Erythroblast (primary cell): ENCODE measurements at regions not wholly inside any gene's neighbourhood (a gene's known extent, or its start where the extent isn't known, plus 50 kb on each side); places are given as distances from the start of the nearest gene placed in this dataset.

Source experiments
- GATA1 ChIP-seq: IDR thresholded peaks from 2 replicates; pipeline ENCODE4 v1.6.1; 2011; ENCODE audit warnings: low read depth, mild to moderate bottlenecking, control low read depth, low read length, moderate library complexity
- POLR2A ChIP-seq: IDR thresholded peaks from 2 replicates; pipeline ENCODE4 v1.6.1; 2011; ENCODE audit warnings: mild to moderate bottlenecking, low read length

DNA sequence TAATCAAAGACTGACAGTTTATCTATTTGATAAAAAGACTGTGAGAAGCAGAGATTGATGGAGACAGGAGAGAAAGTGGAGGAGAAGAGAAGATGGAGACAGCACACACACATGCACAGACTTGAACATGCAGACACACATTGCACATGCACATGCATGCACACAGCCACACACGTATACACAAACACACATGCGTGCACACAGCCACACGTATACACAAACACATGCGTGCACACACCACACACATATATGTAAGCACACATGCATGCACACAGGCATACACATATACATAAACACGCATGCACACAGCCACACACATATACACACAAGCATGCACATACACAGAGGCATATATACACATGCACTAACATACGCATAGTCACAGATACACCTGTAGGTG lies 313.4 kb downstream of the HAPSTR1 start:
- TF ChIP-seq POLR2A (no peak), GATA1 (no peak)
